Amygdala (tissue), 56 donors: ENCODE measurements at regions not wholly inside any gene's neighbourhood (a gene's known extent, or its start where the extent isn't known, plus 50 kb on each side); places are given as distances from the start of the nearest gene placed in this dataset.
"Not testable (repeated sequence)": the region's sequence is repeated elsewhere in the genome, so short reads cannot be mapped to it uniquely, and the experiment has no call there.

Experiments
- DNase-seq, 56 donors: peaks; one replicate each; lab custom pipeline; 2025; lab: John Stamatoyannopoulos, UW

DNA sequence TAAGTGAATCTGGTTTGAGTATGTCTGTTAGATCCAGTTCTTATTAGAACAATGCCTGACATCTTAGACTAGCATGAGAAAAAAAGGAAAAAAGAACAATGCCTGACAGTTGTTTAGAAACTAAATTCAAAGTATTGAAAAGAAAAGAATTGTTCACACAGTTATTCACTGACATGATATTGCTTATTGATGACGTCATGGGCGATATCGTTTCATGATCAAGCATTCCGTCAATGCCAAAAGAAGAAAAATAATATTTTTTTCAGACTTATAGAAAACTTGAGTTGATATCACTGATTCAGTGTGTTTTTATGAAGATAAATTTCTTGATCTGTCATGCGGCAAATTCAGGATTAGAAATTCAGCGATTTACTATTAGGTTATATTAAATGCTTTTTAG lies 196.5 kb upstream of the AGR3 start:
- DNase-seq = no peak

DNA sequence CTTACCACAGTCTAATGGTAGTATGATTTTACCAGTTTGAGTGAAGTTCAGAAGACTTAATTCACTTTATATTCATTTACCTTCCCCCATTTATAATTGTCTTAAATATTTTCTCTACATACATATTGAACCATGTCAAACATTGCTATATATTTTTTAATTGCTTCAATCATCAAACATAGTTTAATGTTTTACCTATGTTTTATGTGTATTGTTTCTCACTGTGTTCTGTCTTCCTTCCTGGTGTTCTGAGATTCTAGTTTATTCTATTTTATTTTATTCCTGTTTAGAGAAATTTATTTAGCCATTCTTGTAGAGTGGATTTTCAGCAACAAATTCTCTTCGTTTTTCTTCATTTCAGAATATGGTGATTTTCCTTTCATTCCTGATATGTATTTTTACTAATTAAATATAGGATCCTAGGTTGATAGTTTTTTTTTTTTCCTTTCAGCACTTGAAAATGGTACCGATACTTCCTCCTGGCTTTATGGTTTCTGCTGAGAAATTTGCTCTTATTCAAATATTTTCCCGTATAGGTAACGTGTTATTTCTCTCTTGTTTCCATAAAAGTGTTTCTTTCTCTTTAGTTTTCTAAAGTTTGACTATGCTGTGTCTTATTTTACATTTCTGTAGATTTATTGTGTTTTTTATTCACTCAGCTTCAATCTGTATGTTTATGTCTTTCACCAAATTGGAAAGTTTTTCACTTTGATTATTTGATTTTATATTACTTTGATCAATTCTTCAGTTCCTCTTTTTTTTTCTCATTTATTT lies 201.8 kb upstream of the AGR3 start:
- no peak for DNase-seq

DNA sequence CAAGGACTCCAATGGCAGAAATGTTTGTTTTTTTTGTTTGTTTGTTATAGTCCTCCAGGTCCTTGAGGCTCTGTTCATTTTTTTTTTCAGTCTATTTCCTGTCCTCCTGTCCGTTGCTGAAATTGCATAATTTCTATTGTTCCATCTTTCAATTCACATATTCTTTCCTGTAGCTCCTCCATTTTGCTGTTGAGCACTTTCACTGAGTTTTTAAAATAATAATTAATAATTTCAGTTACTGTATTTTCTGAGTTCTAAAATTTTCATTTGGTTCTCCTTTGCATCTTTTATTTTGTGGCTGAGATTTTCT lies 202.3 kb upstream of the AGR3 start:
- DNase-seq = no peak

DNA sequence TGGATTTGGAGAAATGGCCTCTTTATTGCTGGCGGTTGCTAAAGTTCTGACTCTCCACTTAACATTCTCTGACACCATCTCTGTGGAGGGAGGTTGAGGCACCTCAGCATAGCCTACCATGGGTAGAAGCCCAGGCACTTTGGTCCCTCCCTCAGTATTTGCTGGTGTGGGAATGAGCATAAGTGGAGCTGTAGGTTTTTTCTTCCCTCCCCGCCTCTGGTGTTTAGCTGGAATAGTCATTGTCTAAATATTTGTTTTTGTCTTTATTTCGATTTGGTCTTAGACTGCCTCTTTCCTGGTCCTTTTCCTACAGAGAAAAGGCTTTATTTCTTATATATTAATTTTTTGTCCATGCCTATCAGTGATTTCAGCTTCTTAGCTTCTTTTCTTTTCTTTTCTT lies 203.4 kb upstream of the AGR3 start:
- no peak for DNase-seq

DNA sequence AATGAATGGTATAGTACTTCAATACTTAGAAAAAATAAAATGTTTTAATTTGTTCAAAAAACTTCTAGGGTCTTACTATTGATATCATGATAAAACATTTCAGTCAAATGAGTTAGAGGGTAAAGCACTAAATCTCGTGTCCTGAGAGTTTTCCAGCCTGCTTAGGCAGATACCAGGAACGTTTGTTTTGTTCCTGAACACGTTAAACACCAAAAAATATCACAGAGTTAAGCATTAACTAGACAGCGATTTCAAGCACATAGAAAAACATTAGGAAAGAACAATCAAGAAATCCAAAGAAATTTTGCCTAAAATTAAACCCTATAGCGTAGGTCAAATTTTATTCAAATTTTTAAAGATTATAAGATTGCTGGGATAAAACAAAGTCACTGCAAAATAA lies 204.6 kb upstream of the AGR3 start:
- DNase-seq = no peak

DNA sequence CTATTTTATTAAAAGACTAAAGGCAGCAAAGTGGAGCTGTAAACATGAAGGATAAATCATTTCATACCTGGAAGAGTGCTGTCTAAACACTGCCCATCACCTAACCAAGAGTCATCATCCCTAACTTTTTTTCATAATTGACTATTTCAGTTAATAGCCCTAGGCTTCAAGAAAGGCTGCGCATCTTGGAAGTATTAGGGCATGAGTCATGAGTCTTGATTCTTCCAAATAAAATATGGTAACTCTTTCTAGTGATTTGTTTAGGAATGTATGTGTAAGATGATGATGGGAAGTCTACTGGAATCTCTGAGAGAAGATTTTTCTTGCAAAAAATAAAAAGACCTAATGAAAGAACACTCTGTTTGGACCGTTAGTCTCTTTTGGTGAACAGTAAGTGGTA lies 207.7 kb upstream of the AHR start:
- DNase-seq = no peak

DNA sequence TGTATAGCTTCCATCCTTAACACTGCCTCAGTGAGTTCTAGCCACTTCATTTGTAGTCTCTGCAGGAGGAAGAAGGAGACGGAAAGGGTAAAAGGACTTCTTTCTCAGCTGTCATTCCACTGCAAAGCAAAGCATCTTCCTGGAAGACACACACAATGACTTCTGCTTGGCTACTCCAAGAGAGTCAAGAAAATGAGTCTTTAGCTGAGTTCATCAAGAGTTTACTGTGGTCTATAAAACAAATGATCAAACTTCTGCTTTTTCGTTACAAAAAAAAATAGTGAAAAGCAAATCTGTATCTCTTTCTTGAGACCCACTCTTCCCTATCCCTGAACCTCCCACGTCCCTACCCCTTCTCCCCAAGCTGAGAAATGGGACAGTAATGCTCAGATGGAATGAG lies 205.0 kb upstream of the AHR start:
- no peak for DNase-seq

DNA sequence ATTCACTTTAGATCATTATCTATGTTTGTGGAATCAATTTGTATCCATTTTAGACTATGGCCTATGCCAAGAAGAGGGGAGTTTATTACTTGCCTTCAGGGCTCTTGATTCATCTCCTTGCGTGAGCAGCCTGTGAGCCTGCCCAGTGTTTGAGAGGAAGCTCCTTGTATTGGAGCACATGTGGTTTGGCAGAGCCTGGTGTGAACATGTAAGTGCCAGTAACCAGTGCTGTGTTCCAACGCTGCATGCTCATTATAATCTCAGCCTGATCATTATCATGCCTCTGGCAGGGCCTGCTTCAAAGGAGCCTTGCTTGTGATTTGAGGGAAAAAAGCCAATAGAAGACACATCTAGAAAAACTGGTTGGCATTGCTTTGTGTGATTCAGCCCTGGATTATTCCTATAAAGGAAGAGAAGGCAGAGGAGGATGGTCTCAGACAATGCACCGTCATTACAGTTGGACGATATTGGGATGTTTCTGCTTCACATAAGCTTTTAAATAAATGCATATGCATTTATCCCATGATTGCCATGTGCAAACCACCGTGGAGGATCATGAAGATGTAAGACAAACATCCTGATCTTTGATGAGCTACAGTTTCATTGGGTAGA lies 203.4 kb upstream of the AHR start:
- no peak for DNase-seq

DNA sequence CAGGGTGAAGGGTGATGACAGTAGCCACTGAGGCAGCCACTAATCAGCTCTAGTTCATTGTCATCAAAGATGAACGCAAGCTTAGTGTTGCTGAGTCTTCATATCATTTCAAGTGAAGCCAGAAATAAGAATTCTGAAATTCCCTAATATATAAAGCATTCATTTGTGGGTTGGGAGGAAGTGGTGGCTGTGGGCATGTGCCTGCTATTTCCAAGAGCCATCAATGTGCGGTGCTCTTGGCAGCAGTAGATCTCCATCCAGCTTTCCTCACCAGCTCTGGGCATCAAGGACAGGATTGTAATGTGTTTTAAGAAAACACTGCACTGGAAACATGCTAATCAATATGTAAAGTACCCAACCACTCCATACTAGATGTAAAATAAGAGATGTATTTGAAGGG lies 202.5 kb upstream of the AHR start:
- DNase-seq = peak in 1 of 56 donors; percentile 2

DNA sequence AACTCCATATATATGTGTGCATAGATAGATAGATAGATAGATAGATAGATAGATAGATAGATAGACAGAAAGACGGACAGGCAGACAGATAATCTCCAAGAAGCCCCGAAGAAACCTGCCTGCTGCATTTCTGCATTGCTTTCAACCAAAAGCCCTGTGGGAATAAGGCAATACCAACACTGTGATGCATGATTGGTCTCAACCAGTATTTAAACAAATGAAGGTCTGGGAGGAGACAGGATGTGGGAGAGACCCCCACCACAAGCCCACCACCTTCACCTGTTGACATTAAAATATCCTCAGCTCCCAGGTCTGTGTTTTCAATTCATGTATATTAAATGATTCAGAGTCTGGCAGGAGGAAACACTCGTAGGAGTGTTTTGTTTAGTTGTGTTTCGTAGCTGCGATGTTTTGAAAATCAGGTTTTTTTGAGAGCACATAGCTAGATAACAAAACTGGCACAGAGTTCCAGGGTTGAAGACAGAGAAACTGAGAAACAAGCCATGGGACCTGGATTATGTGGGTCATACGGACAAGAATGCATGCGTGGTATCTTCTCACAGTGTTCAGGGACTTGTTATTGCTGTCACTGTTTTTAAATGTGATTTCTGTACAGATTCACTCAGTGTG lies 200.7 kb upstream of the AHR start:
- DNase-seq = no peak

DNA sequence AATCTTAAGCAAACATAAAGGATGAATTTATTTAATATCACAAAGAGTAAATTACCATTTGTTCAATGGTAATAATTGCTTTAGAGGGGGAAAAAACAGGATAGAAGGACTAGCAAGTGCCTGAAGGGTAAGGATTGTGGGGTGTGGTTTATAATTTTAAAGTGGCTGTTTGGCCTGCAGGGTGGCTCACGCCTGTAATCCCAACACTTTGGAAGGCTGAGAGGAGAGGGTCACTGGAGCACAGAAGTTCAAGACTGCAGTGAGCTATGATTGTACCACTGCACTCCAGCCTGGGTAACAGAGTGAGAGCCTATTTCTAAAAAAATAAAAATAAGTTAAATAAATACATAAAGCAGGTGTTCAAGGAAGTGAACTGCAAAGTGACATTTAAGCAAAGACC lies 199.9 kb upstream of the AHR start:
- no peak for DNase-seq

DNA sequence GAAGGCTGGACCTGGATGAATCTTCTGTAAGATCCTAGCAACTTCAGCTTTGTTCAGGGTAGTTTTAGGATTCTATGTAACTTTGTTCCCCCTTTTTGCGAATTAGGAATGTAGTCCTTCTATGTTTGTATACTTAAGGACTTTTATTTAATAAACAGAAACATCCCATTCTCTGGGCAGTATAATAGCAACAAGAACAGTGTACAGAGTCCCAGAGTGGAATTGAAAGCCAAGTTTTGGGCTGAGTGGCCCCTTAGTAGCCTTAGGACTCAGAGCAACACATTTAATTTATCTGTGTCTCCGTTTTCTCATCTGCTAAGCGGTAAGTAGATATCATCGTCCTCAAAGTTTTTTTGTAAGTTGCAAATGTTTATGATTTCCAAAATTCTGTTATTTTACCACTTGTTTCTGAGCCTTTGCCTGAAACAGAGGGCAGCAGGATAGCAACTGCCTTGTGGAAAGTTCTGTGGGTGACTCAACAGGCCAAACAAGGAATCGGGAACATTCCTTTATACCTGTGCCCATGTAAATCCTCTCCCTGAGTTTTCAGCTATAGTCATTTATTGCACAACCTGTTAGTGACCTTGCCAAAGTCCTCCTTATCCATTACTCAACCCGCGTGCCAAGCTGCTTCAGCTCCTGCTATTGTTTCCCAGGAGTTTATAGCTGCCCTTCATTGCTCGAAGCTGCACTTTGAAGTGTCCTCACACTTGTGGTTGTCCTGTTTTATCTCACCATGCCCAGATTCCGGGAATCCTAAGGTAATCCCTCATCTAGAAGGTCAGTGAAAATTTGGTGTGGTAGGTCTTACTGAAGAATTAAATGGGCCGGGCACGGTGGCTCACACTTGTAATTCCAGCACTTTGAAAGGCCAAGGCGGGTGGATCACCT lies 199.1 kb upstream of the AHR start:
- no peak for DNase-seq

DNA sequence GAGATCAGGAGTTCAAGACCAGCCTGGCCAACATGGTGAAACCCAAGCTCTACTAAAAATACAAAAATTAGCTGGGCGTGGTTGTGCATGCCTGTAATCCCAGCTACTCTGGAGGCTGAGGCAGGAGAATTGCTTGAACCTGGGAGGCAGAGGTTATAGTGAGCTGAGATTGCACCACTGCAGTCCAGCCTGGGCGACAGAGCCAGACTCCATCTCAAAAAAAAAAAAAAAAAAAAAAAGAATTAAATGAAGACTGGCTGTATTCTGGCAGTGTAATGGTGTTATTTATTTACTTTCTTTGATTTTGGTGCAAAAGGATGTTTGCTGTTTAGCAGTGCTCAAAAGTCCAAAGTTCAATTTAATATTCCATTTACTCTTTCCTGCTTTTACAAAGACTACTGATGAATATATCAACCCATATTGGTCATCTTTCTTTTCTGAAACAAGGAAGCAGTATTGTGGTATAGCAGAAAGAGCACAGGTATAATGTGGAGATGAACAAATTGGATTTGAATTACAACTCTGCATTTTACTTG lies 198.4 kb upstream of the AHR start:
- not testable (repeated sequence) for DNase-seq

DNA sequence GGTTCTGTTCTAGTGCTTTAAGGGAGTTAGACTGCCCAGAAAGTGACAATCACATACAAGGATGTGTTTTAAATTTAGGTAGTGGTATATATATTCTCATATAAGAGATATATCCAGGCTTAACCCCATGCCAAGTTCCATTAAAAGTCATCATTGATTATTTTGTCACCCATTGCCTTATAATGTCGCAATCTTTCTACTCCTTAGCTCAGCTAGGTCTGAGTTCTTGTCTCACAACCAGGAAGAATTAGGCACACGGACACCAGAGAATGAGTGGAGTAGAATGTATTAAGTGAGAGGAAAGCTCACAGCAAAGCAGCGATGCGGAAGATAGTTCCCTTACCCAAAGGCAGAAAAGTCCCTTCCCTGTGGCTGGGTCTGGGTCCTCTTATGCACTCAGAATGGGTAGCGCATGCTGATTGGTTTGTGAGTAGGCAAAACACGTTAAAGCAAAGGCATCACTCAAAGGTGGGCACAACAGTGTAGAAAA lies 197.2 kb upstream of the AHR start:
- no peak for DNase-seq

DNA sequence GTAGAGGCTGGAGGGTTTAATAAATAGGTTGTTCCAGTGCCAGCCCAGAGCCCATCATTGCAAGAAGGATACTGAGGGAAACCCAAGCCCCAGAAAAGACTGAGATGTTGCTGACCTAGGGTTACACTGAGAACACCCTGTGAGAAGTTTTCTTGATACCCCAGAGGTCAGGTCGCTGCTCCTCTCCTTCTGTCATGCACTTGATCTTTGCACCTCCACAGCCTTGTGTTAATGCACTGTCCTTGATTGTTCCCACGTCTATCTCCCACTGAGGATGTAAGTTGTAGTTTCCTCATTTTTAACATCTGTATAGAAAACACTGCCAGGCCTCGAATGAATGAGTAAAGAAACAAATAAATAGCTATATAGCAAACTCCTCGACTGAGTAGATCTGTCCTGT lies 195.3 kb upstream of the AHR start:
- no peak for DNase-seq

DNA sequence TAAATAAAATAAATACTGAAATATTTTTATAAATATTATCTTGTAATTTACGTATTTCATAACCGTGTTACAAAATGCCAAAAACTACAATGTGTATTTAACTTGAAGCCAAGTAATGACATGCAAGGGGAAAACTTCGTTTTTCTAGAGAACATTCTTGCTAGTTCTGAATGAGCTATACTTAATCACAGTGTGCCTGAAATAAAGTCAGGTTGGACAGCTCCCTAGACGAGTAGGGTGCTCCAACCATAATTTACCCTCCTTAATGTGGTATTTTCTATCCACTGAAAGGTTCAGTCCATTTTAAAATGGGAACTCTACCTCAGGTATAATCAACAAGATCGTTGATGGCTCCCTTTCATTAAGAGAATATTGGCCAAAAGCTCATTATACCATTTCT lies 194.5 kb upstream of the AHR start:
- DNase-seq = no peak

DNA sequence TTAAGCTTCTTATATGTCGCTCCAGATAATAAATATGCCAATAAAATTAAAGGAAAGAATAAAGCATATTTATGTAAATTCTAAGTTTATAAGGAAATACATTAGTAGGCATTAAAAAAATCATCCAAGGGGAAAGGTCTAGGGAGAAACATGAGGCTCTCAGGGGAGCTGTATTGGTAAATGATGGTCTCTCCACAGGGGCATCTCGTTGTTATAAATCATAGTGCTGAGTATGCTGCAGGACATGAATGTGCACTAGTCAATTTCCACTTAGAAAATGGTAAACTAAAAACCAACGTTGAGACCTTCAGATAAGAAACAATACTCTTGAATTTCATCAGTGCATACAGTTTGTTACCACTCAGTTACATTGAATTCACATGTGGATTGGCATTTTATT lies 194.0 kb upstream of the AHR start:
- DNase-seq = no peak

DNA sequence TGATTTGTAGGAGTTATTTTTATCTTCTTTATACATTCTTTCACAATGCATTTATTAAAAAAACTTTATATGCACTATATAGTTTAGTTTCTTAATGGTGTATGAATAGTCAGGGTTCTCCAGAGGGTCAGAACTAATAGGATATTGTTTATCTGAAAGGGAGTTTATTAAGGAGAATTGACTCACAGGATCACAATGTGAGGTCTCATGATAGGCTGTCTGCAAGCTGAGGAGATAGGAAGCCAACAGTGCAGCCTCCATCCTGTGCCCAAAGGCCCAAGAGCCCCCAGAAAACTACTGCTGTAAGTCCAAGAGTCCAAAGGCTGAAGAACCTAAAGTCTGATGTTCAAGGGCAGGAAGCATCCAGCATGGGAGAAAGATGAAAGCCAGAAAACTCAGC lies 192.8 kb upstream of the AHR start:
- no peak for DNase-seq

DNA sequence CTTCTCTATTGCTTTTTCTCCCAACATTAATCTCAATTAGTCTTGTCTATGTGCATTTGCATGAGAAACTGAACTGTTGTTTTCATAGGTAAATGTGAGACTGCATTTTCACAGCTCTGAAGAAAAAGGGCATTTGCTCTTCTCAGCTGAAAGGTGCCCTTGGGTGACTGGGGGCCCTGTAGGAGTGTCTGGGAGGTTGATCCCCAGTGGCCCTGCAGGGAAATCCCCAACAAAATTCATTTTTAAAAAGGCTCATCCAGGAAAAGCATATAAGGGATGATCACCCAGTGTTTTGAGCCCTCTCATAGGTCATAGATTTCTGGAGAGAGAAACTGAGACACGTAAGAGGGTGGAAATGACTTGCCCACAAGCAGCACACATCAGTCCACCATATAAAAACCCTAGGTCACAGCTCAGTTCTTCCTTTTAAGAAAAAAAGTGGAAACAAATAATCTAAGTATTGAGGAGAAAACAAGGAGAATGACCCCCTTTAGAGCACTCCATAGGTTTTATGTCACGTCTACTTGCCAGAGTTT lies 190.3 kb upstream of the AHR start:
- no peak for DNase-seq

DNA sequence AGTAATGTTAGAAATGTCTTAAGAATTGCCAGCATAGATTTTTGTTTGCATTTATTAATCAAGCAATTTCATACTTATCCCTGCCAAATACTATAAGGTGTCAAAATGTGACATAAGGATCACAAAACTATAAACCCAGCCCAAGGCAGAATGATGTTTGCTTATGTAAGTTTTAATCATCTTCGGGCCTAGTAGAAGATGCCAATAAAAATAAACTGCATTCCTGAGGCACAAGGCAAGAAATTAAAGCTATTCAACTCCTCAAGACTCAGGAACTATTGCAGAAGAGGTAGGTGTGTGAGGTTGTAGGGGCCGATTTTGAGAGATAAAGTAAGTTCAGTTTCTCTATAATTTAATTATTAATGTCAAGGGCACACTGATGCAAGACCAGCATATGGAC lies 189.4 kb upstream of the AHR start:
- no peak for DNase-seq

DNA sequence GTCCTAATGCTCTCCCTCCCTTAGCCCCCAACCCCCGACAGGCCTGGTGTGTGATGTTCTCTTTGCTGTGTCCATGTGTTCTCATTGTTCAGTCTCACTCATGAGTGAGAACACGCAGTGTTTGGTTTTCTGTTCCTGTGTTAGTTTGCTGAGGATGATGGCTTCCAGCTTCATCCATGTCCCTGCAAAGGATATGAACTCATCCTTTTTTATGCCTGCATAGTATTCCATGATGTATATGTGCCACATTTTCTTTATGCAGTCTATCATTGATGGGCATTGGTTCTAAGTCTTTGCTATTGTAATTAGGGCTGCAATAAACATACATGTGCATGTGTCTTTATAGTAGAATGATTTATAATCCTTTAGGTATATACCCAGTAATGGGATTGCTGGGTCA lies 184.7 kb upstream of the AHR start:
- DNase-seq = not testable (repeated sequence)
